HG03025 (cell line): ENCODE measurements at regions not wholly inside any gene's neighbourhood (a gene's known extent, or its start where the extent isn't known, plus 50 kb on each side); places are given as distances from the start of the nearest gene placed in this dataset.
"Not testable (repeated sequence)": the region's sequence is repeated elsewhere in the genome, so short reads cannot be mapped to it uniquely, and the experiment has no call there.

Experiments used
- ATAC-seq: cut with Tn5 transposase; IDR thresholded peaks from one replicate; pipeline ENCODE4 v1.9.1; 2021; ENCODE audit warnings: mild to moderate bottlenecking, moderate library complexity; ENCODE audit not compliant: unreplicated experiment, low FRiP score

DNA sequence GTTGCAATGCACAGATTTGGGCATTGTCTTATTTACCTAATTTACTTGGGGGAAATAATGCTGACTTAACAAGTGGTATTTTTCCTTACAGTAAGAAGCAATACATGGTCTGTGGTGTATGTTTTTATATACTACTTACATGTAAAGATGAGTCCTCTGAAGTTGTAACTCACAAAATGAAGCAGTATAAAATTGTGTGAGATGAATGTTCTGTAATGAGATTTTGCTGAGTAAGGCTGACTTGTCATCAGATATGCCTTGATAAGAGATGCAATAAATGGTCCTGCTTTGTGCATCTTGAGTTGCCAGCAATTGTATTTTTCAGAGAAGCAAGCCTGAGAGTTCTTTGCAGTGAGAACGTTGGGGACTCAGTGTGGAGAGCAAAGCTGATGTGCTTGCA, 92.2 kb upstream of the GNAQ start:
- no peak for ATAC-seq

DNA sequence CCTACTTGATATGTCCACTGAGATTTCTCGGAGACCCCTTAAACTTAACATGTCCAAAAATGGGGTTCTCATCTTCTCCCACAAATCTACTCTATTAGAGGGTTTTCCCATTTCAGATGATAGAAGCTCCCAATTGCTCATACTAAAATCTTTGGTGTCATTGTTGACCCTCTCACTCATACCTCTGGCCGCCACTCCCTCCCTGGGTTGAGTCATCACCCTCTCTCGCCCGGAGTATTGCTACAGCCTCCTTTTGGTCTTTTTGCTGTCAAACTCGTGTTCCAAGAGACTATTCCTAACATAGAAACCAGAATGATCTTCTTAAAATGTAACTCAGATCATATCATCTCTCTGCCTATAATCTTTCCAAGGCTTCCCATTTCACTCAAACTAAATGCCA, 91.0 kb upstream of the GNAQ start:
- no peak for ATAC-seq

DNA sequence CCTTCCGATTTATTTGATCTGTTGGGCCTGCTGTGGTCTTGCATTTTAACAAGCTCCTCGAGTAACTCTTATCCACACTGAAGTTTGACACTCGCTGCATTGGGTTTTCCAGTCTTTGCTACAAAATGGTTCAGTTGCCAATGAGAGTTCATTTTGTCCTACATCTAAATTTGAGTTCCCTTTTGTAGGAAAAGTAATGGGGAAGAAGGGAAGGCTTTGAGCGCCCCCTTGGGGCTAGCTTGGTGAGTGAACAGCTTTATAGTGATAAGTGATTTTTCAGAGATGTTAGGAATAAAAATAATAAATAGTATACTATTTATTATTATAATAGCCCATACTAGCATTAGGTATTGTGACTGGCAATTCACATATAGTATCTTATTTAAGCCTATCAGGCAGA, 89.9 kb upstream of the GNAQ start:
- no peak for ATAC-seq

DNA sequence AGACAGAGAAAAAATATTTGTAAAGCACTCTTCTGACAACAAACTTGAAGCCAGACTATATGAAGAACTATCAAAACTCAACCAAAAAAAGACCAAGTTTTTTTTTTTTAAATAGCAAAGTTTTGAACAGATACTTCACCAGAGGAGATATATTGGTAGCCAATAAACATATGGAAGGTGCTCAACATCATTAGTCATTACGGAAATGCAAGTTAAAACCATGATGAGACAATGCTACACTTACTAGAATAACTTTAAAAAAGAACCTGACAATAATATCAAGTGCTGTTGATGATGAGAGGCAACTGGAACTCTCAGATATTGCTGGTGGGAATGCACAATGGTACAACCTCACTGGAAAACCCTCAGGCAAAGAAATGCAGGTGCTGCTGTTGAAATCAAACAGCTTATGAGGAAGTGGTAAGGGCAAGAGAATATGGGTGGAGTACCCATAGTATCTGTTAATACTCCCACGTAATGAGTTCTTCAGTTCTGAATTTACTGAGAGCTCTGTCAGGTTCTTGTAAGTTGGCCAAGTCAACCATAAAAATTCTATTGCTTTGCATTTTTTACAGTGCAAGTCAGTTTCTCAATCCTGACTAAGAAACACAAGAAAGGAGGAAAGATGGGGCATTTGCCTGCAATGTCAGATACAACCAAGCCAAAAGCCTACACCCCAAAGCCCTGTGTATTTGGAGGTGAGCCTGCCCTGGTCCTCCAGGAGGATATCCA, 87.3 kb upstream of the GNAQ start:
- peak; percentile 88 for ATAC-seq

DNA sequence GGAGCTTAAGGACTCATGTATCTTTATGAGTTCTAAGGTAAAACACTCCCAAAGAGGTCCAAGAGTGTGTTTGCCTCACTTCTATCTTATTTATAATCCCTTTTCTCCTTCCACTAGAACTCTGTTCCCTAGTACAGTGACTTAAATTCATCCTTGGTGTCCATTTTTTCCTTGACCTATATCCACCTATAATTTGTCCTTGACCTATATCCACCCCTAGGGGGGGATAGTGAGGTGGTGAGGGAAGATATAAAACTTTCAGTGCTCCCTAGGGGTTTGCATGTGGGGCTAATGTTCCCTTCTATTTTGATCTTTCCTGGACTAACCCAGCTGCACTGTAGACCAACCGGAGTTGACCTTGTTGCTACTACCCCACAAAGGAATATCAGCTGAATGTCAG, 83.5 kb upstream of the GNAQ start:
- ATAC-seq = peak; percentile 45

DNA sequence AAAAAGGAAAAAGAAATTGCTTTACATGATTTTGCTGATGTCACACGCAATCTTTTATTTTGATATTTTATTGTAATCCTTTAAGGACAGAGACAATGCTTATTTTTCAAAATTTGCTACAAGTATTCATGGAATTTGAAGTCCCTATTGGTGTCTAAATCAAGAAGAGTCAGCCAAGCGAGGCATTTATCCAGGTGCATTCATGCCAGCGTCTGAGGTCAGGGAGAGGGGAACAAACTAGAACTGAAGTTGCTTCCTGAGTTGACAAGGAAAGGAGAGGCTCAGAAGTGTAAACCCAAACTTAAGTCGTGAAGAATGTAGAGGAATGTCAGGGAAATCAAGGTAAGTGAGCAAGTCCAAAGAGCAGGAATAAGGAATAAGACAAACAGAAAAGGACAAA, 83.0 kb upstream of the GNAQ start:
- no peak for ATAC-seq

DNA sequence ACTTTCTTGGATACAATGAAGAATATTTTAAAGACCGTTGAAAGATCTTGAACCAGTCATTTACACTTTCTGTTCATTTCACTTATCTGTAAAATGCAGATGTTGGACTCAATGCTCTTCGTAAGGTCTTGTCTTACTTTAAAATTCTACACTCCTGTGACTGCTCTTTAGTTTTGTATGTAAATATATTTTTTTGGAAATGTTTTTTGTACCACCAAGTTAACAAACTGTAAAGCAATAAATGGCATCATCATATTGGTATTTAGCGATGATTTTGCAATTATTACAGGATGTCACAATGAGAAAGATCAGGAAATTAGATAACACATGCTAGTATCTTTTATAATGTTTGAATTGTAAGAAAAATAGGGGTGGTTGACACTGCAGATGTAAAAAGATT, 80.8 kb upstream of the GNAQ start:
- no peak for ATAC-seq

DNA sequence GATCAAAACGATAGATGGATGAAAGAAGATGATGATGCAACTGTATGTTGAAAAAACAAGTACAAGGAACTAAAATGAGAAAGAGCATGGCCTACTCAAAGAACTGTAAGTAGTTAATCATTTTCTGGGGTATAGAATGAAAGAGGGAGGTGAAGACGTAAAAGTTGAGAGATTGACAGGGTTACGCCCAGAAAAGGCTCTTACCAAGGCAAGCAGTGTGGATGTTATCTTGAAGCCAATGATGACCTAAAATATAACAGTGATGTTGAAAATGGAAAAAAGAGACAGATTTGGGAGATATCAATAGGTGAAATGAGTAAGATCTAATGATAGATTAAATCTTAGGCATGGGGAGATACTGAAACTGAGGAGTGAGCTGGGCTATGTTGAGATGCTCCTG, 80.4 kb upstream of the GNAQ start:
- no peak for ATAC-seq

DNA sequence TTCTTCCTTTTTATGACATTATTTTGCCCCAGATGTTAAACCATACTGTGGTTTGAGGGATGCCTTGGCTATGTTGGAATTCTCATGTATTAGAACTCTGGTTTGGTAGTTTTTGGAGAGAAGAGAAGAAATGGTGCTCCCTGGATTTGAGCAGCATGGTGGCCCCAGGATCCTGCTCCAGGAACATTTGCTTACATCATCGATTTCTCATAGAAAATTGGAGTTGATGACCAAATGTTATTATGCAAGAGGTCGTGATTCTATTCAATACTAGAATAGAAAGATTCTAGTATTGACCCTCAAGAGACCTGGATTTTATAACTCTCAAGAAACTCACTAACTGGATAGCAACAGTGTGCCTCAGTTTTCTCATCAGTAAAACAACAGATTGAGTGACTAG, 77.5 kb upstream of the GNAQ start:
- ATAC-seq = no peak

DNA sequence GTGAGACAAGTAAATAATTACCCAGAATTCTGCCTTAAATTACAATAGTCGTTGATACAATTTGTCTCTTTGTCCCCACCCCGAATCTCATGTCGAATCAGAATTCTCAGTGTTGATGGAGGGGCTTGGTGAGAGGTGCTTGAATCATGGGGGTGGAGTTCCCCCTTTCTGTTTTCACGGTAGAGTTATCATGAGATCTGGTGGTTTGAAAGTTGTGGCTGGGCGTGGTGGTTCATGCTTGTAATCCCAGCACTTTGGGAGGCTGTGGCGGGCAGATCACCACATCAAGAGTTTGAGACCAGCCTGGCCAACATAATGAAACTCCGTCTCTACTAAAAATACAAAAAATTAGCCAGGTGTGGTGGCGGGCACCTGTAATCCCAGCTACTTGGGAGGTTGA, 75.0 kb upstream of the GNAQ start:
- not testable (repeated sequence) for ATAC-seq

DNA sequence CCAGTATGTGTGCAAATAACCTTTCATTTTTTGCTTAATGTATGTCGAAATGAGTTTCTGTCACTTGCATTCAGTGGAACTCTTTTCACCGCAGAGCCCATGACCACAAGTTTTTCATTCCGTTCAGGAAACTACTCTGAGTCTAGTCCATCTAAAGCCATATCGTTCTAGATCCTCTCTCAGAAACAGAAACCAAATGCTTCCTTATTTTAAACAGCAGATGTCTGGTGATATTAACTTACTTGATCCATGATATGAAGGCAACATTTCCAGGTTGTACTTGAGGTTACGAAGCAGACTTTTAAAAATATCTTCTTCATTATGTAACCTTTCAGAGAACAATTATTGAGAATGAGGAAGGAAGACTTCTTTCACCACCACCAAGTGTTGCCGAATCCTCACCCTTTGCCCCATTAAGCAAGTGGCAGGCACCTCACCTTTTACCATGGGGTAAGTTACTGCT, 72.4 kb upstream of the GNAQ start:
- peak; percentile 71 for ATAC-seq

DNA sequence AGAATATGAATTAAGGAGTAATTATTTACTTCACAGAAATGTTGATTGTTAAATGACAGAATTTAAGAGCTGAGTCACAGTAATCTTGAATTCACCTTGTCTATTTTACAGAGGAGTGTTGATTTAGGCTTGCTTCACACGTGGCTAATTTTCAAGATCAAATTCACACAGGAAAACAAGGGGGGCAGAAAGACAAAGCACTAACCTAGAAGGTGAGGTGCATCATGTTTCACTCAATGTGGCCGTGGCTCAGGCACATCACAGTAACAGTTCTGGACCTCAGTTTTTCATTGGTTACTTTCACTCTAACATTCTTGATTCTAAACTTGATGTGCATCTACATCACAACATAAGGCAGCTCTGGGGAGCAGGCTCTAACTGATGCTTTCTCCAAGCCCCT, 69.6 kb upstream of the GNAQ start:
- ATAC-seq = no peak

DNA sequence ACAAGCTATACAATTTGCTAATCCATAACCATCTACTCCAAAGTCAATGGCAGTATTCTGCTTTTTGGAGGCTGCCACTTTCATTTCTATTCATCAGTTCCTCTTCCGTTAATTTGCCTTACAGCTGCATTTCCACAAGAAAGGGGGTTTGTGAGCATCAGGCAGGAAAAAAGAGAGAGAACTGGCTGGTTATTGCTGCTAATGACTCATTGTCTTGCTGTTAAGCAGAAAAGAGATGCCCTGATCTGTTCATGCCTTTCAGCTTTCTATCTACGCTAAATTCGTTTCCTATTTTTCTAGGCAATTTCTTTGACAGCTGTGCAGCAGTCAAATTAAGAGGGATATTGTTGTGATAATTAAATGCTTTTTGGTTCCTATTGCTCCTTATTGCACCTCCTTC, 65.9 kb upstream of the GNAQ start:
- no peak for ATAC-seq

DNA sequence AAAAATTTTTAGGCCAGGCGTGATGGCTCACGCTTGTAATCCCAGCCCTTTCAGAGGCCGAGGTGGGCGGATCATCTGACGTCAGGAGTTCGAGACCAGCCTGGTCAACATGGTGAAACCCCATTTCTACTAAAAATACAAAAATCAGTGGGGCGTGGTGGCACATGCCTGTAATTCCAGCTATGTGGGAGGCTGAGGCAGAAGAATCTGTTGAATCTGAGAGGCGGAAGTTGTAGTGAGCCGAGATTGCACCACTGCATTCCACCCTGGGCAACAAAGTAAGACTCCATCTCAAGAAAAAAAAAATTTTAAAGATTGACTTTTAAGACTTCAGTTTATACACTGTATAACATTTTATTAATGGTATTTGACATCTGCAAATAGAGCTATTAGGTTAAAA, 60.1 kb upstream of the GNAQ start:
- ATAC-seq = no peak

DNA sequence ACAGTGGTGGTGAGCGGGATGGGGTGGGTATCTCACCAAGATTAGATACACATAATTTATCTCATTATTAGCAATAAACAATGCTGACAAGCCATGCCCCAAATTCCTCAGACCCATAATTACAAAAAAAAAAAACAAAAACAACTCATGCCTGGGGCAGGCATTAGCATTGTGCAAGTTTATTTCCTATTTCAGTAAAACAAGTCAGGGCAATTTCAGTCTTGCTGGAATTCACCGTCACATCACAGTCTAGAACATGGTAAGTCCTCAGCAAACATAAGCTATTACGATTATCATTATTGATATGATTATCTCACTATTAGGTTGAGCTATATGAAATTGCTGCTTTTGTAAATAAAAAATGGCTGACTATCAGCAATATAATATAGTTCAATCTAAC, 57.5 kb upstream of the GNAQ start:
- no peak for ATAC-seq

DNA sequence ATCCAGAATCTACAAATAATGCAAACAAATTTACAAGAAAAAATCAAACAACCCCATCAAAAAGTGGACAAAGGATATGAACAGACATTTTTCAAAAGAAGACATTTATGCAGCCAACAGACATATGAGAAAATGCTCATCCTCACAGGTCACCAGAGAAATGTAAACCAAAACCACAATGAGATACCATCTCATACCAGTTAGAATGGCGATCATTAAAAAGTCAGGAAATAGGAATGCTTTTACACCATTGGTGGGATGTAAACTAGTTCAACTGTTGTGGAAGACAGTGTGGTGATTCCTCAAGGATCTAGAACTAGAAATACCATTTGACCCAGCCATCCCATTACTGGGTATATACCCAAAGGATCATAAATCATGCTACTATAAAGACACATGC, 56.6 kb upstream of the GNAQ start:
- not testable (repeated sequence) for ATAC-seq
